ENCODE measurements at regions not wholly inside any gene's neighbourhood (a gene's known extent, or its start where the extent isn't known, plus 50 kb on each side); places are given as distances from the start of the nearest gene placed in this dataset.

- DNase-seq (ENCODE audit: low spot score) = no peak
Observed at GRCh38 chr11:70570693-70571395, 172.5 kb downstream of the CTTN start.

GRCh38 chr11:70572974-70573260, 174.6 kb downstream of the CTTN start:
- DNase-seq (ENCODE audit: low spot score) = no peak

GRCh38 chr11:70573701-70574151, 175.4 kb downstream of the CTTN start:
- DNase-seq (ENCODE audit: low spot score) = no peak

- DNase-seq (ENCODE audit: low spot score) = no peak
Observed at GRCh38 chr11:70574725-70575347, 176.5 kb downstream of the CTTN start.

GRCh38 chr11:70575396-70576060, 177.2 kb downstream of the CTTN start:
- no peak for DNase-seq (ENCODE audit: low spot score)

GRCh38 chr11:70577258-70577603, 178.9 kb downstream of the CTTN start:
- no peak for DNase-seq (ENCODE audit: low spot score)

- no peak for DNase-seq (ENCODE audit: low spot score)
Observed at GRCh38 chr11:70577948-70578347, 179.6 kb downstream of the CTTN start.

GRCh38 chr11:70578371-70578770, 180.0 kb downstream of the CTTN start:
- no peak for DNase-seq (ENCODE audit: low spot score)

GRCh38 chr11:70578831-70579230, 180.5 kb downstream of the CTTN start:
- DNase-seq (ENCODE audit: low spot score) = no peak

- no peak for DNase-seq (ENCODE audit: low spot score)
Observed at GRCh38 chr11:70579316-70579955, 181.1 kb downstream of the CTTN start.

- DNase-seq (ENCODE audit: low spot score) = no peak
Observed at GRCh38 chr11:70580036-70580805, 181.9 kb downstream of the CTTN start.

- DNase-seq (ENCODE audit: low spot score) = no peak
Observed at GRCh38 chr11:70581991-70582885, 183.9 kb downstream of the CTTN start.

- DNase-seq (ENCODE audit: low spot score) = no peak
Observed at GRCh38 chr11:70582886-70583641, 184.7 kb downstream of the CTTN start.

GRCh38 chr11:70583781-70584218, 185.5 kb downstream of the CTTN start:
- DNase-seq (ENCODE audit: low spot score) = no peak

- no peak for DNase-seq (ENCODE audit: low spot score)
Observed at GRCh38 chr11:70584498-70585235, 186.3 kb downstream of the CTTN start.

GRCh38 chr11:70585236-70585545, 186.9 kb downstream of the CTTN start:
- DNase-seq (ENCODE audit: low spot score) = no peak

GRCh38 chr11:70586261-70587074, 188.1 kb downstream of the CTTN start:
- no peak for DNase-seq (ENCODE audit: low spot score)

- DNase-seq (ENCODE audit: low spot score) = no peak
Observed at GRCh38 chr11:70587075-70587389, 188.7 kb downstream of the CTTN start.

- no peak for DNase-seq (ENCODE audit: low spot score)
Observed at GRCh38 chr11:70590356-70590991, 192.1 kb downstream of the CTTN start.

Data from LoVo (cell line).